Endothelial cell of umbilical vein (primary cell): ENCODE measurements at regions not wholly inside any gene's neighbourhood (a gene's known extent, or its start where the extent isn't known, plus 50 kb on each side); places are given as distances from the start of the nearest gene placed in this dataset.

Experiments used
- BruUV-seq: library from RNA; stranded (reverse); fragments of 400-500 nt; replicated peaks from 2 replicates; lab custom pipeline; 2021; lab: Mats Ljungman, UMichigan
- CTCF ChIA-PET: fragments of 300-600, 350-600 bp; sonication (Branson Sonifier 250); formaldehyde crosslinking; loops from one replicate; lab custom pipeline; 2021; ENCODE audit warnings: antibody characterized with exemption, inconsistent platforms; lab: Charles Lee
- POLR2A ChIA-PET: fragments of 300-600, 350-600 bp; sonication (Branson Sonifier 250); formaldehyde crosslinking; loops from one replicate; lab custom pipeline; 2021; ENCODE audit warnings: antibody characterized with exemption, inconsistent platforms; lab: Charles Lee
- DNase-seq: peaks from one replicate; pipeline ENCODE4 v3.0.0-alpha.2; 2011; ENCODE audit warnings: low read depth, low spot score
- FAIRE-seq: peaks from 2 replicates; lab custom pipeline; 2011; peaks lifted over from hg19 to GRCh38; lab: Jason Lieb, UNC
- H2AFZ ChIP-seq: 2 replicates; pipeline ENCODE4 v1.6.0; 2012; ENCODE audit warnings: low read depth, low read length, control low read depth, inconsistent platforms
- H3K27ac ChIP-seq: 2 replicates; pipeline ENCODE4 v1.5.1; 2011; ENCODE audit warnings: low read depth, mild to moderate bottlenecking, control low read depth, low read length, moderate library complexity; ENCODE audit not compliant: insufficient read depth
- H3K27me3 ChIP-seq, 2 experiments: 2 replicates each; pipeline versions ENCODE4 v1.6.0 to v1.6.1; 2011; ENCODE audit warnings: low read length in 2 of 2, mixed read lengths in 1 of 2; ENCODE audit not compliant: control insufficient read depth in 2 of 2, insufficient read depth in 2 of 2
- H3K36me3 ChIP-seq, 2 experiments: 2 replicates in 1 of 2; 3 replicates in 1 of 2; pipeline ENCODE4 v1.5.1; 2011; ENCODE audit warnings: low read length in 2 of 2, mild to moderate bottlenecking in 1 of 2, moderate library complexity in 1 of 2; ENCODE audit not compliant: control insufficient read depth in 2 of 2, insufficient read depth in 2 of 2; ENCODE audit errors: extremely low read depth in 1 of 2
- H3K4me1 ChIP-seq: 3 replicates; pipeline ENCODE4 v1.5.1; 2011; ENCODE audit warnings: mild to moderate bottlenecking, low read length; ENCODE audit not compliant: control insufficient read depth, insufficient read depth; ENCODE audit errors: extremely low read depth
- H3K4me2 ChIP-seq: 2 replicates; pipeline ENCODE4 v1.6.1; 2011; ENCODE audit warnings: low read length, control low read depth, mixed read lengths; ENCODE audit not compliant: insufficient read depth
- H3K4me3 ChIP-seq, 3 experiments: fragments of 200-600 bp in 1 of 3; sonication (generic), shearing (Covaris generic) in 1 of 3; replicated peaks in 1 of 3; 2 replicates each; pipeline ENCODE4 v1.5.1; 2011 to 2016; ENCODE audit warnings: control low read depth in 3 of 3, low read length in 3 of 3, mild to moderate bottlenecking in 2 of 3, inconsistent platforms in 1 of 3, low read depth in 1 of 3, moderate library complexity in 1 of 3; ENCODE audit not compliant: insufficient read depth in 1 of 3
- H3K79me2 ChIP-seq: 2 replicates; pipeline ENCODE4 v1.6.0; 2012; ENCODE audit warnings: low read length, inconsistent platforms; ENCODE audit not compliant: control insufficient read depth, insufficient read depth
- H3K9ac ChIP-seq: replicated peaks from 2 replicates; pipeline ENCODE3; 2011; ENCODE audit warnings: low read length, control low read depth; ENCODE audit not compliant: insufficient read depth; ENCODE audit errors: extremely low read depth
- H3K9me1 ChIP-seq: replicated peaks from 3 replicates; pipeline ENCODE4 v1.6.0; 2011; ENCODE audit warnings: mild to moderate bottlenecking, low read length; ENCODE audit not compliant: control insufficient read depth, insufficient read depth; ENCODE audit errors: extremely low read depth
- H3K9me3 ChIP-seq: replicated peaks from 2 replicates; pipeline ENCODE4 v1.5.1; 2012; ENCODE audit warnings: low read length, inconsistent platforms; ENCODE audit not compliant: control insufficient read depth, insufficient read depth
- H4K20me1 ChIP-seq: replicated peaks from 2 replicates; pipeline ENCODE3; 2011; ENCODE audit warnings: mild to moderate bottlenecking, low read length; ENCODE audit not compliant: control insufficient read depth, insufficient read depth; ENCODE audit errors: extremely low read depth
- CTCF ChIP-seq, 2 donors: IDR thresholded peaks; 1 replicate in 1 of 2; 2 replicates in 1 of 2; pipeline ENCODE4 v1.5.1; 2011; ENCODE audit warnings: low read length in 2 of 2, mild to moderate bottlenecking in 2 of 2, moderate library complexity in 2 of 2, control low read depth in 1 of 2, inconsistent platforms in 1 of 2, low read depth in 1 of 2; ENCODE audit not compliant: insufficient read depth in 1 of 2; ENCODE audit errors: extremely low read depth in 1 of 2
- EZH2 ChIP-seq: IDR thresholded peaks from 2 replicates; pipeline ENCODE4 v1.6.1; 2012; ENCODE audit warnings: borderline replicate concordance, low read depth, mild to moderate bottlenecking, moderate library complexity, low read length, inconsistent platforms; ENCODE audit not compliant: severe bottlenecking
- FOS ChIP-seq: IDR thresholded peaks from 2 replicates; pipeline ENCODE4 v1.6.1; 2011; ENCODE audit warnings: mild to moderate bottlenecking, low read length, moderate library complexity, borderline replicate concordance; ENCODE audit not compliant: insufficient read depth
- GATA2 ChIP-seq: IDR thresholded peaks from 2 replicates; pipeline ENCODE4 v1.7.0; 2011; ENCODE audit warnings: low read depth, mild to moderate bottlenecking, moderate library complexity, mixed read lengths, low read length; ENCODE audit not compliant: insufficient read length, insufficient read depth
- JUN ChIP-seq: IDR thresholded peaks from 2 replicates; pipeline ENCODE4 v1.6.1; 2011; ENCODE audit warnings: borderline replicate concordance, low read depth; ENCODE audit not compliant: insufficient read length, insufficient read depth
- MAX ChIP-seq: IDR thresholded peaks from 2 replicates; pipeline ENCODE4 v1.6.1; 2011; ENCODE audit not compliant: insufficient read depth, insufficient read length
- MYC ChIP-seq: IDR thresholded peaks from one replicate; pipeline ENCODE4 v1.6.1; 2011; ENCODE audit warnings: mild to moderate bottlenecking, low read depth, low read length
- POLR2A ChIP-seq: IDR thresholded peaks from 2 replicates; pipeline ENCODE4 v1.6.1; 2012; ENCODE audit warnings: low read depth, mild to moderate bottlenecking, control low read depth, low read length
- POLR2AphosphoS5 ChIP-seq: IDR thresholded peaks from 2 replicates; pipeline ENCODE4 v1.6.1; 2012; ENCODE audit warnings: low read depth, mild to moderate bottlenecking, control low read depth, low read length, moderate library complexity; ENCODE audit not compliant: insufficient read depth
- dilution Hi-C: fragments of 300-500 bp; cut with MboI; formaldehyde crosslinking; loops from one replicate; pipeline ENCODE4 v1.15.0; 2019; ENCODE audit warnings: low sequenced_read_pairs; ENCODE audit not compliant: extremely low pct_ligation_motif_present
- intact Hi-C: fragments of 100-400 bp; cut with micrococcal nuclease; formaldehyde crosslinking; loops from one replicate; pipeline ENCODE4 v1.10.0; 2022

GRCh38 chr6:157761331-157761921, 61.6 kb upstream of the SNX9 start:
- POLR2A ChIA-PET, result no interaction called here
- Histone ChIP-seq H4K20me1 (no peaks in the 10 kb centered on the region), H3K4me3 (peak overlapping the region in 1 of 3 experiments; percentile 3), H3K4me2 (peak overlapping the region; percentile 69), H2AFZ (no peak overlapping the region), H3K9me3 (no peaks in the 10 kb centered on the region), H3K79me2 (no peaks in the 10 kb centered on the region), H3K9ac (peak overlapping the region; percentile 66), H3K9me1 (no peaks in the 10 kb centered on the region), H3K4me1 (peaks cover 72% of the 10 kb centered on the region), H3K27me3 (no peaks in the 10 kb centered on the region), H3K36me3 (no peaks in the 10 kb centered on the region), H3K27ac (peak overlapping the region; percentile 76)
- no TSS peak for BruUV-seq
- FAIRE-seq (peak; percentile 89), DNase-seq (no peak)
- CTCF ChIA-PET, result interaction anchor here (1.0 to 10.6 kb wide), 5 partner anchors 105 to 447 kb away, joined by 3 to 235 read pairs (median 3); no protein-coding TSS in a partner anchor
- dilution Hi-C loops, result no loop called here
- TF ChIP-seq GATA2 (no peak), JUN (peak; percentile 81)
- intact Hi-C loops, result loop anchor here (1.0 to 5.0 kb wide), 5 partner anchors 221 to 796 kb away; partner anchors contain the start of gene SYNJ2

- no peak for DNase-seq
- H4K20me1 ChIP-seq, result no peaks in the 10 kb centered on the region
- no peak overlapping the region for H3K4me3 ChIP-seq
- intact Hi-C loops, result loop anchor here (1.0 to 5.0 kb wide), 5 partner anchors 220 to 795 kb away; partner anchors contain the start of gene SYNJ2
- H3K9ac ChIP-seq, result no peak overlapping the region
- no peak for FAIRE-seq
- H3K36me3 ChIP-seq, result no peaks in the 10 kb centered on the region
- no peak overlapping the region for H2AFZ ChIP-seq
- no peaks in the 10 kb centered on the region for H3K9me3 ChIP-seq
- H3K27me3 ChIP-seq, result no peaks in the 10 kb centered on the region
- no peak overlapping the region for H3K4me2 ChIP-seq
- TF ChIP-seq POLR2A (no peak), GATA2 (no peak), MAX (no peak), JUN (no peak), MYC (no peak), CTCF (IDR thresholded peaks at IDR 0.05; ENCODE audit: extremely low read depth in 1 of 2, insufficient read depth in 1 of 2, low read depth in 1 of 2, low read length in 2 of 2) (no peak), POLR2AphosphoS5 (no peak), FOS (no peak), EZH2 (no peak)
- no TSS peak for BruUV-seq
- H3K79me2 ChIP-seq, result no peaks in the 10 kb centered on the region
- peaks cover 70% of the 10 kb centered on the region for H3K4me1 ChIP-seq
- POLR2A ChIA-PET, result no interaction called here
- dilution Hi-C loops, result no loop called here
- no peaks in the 10 kb centered on the region for H3K9me1 ChIP-seq
- CTCF ChIA-PET, result interaction anchor here (10.6 kb wide), 1 partner anchor 112 kb away, joined by 235 read pairs; no protein-coding TSS in a partner anchor
- peak overlapping the region; percentile 76 for H3K27ac ChIP-seq
Observed at GRCh38 chr6:157761926-157762325, 61.1 kb upstream of the SNX9 start.
